ENCODE measurements at regions not wholly inside any gene's neighbourhood (a gene's known extent, or its start where the extent isn't known, plus 50 kb on each side); places are given as distances from the start of the nearest gene placed in this dataset.
A peak's percentile ranks its signal among the peaks of the same experiment; 100 is the strongest.
"Not testable (repeated sequence)": the region's sequence is repeated elsewhere in the genome, so short reads cannot be mapped to it uniquely, and the experiment has no call there.

DNA sequence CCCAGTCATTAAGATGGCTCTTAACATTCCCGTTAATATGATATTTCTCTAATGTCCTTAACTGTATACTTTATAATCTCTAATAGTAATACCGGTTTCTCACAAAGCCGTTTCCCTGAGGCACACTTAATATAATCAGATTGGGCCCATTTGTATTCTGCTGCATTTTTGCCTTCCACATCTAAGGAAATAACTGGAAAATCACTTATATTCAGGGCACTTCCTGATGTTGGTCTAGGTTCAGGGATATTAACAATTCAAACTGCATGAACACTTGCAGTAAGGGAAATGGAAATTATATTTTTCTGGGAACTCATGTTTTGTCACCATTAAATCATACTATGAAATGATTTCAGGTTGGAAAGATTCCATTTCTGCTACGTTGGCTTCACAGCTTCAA is 119.8 kb downstream of the TPR start:
- no peak for DNase-seq

DNA sequence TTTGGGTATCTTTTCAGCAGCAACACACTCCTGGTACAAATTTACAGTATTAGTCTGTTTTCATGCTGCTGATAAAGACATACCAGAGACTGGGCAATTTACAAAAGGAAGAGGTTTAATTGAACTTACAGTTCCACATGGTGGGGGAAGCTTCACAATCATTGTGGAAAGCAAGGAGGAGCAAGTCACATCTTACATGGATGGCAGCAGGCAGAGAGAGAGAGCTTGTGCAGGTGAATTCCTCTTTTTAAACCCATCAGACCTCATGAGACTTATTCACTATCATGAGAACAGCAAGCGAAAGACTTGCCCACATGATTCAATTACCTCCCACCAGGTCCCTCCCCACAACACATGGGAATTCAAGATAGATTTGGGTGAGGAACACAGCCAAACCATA is 124.5 kb downstream of the TPR start:
- no peak for DNase-seq

DNA sequence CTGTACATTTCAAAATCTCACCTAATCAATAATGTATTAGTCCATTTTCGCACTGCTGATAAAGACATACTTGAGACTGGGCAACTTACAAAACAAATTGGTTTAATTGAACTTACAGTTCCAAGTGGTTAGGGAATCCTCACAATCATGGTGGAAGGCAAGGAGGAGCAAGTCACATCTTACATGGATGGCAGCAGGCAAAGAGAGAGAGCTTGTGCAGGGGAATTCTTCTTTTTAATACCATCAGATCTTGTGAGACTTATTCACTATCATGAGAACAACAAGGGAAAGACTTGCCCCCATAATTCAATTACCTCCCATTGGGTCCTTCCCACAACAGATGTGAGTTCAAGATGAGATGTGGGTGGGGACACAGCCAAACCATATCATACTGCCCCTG is 126.4 kb downstream of the TPR start:
- DNase-seq, result not testable (repeated sequence)

DNA sequence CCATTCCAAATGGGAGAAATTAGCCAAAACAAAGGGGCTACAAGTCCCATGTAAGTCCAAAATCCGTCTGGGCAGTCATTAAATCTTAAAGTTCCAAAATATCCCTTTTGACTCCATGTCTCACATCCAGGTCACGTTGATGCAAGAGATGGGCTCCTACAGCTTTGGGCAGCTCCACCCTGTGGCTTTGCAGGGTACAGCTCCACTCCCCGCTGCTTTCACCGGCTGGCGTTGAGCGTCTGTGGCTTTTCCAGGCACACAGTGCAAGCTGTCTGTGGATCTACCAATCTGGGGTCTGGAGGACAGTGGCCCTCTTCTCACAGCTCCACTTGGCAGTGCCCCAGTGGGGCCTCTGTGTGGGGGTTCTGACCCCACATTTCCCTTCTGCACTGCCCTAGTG is 130.2 kb downstream of the TPR start:
- DNase-seq, result peak; percentile 23
